Cardiac muscle cell (in vitro differentiated cells and primary cell): ENCODE measurements at regions not wholly inside any gene's neighbourhood (a gene's known extent, or its start where the extent isn't known, plus 50 kb on each side); places are given as distances from the start of the nearest gene placed in this dataset.
A peak's percentile ranks its signal among the peaks of the same experiment; 100 is the strongest.

Experiments
- DNase-seq, 2 donors: peaks; one replicate each; pipeline versions ENCODE4 v3.0.0 to v3.0.0-alpha.2; 2010 to 2017; ENCODE audit warnings: low read depth in 1 of 2, low spot score in 1 of 2
- H3K27ac ChIP-seq: fragments of 200-600 bp; sonication (generic); 2 replicates; pipeline ENCODE4 v1.5.1; 2016
- H3K27me3 ChIP-seq: fragments of 200-600 bp; sonication (generic); 2 replicates; pipeline ENCODE4 v1.6.0; 2016; ENCODE audit warnings: control low read depth
- H3K36me3 ChIP-seq: fragments of 200-600 bp; sonication (generic); 2 replicates; pipeline ENCODE4 v1.5.1; 2016; ENCODE audit warnings: control low read depth
- H3K4me1 ChIP-seq: fragments of 200-600 bp; sonication (generic); 2 replicates; pipeline ENCODE4 v1.8.1; 2017; ENCODE audit warnings: low read depth, mild to moderate bottlenecking, mixed run types
- H3K4me3 ChIP-seq: fragments of 200-600 bp; sonication (generic); 2 replicates; pipeline ENCODE4 v1.5.1; 2016; ENCODE audit warnings: mild to moderate bottlenecking
- H3K9me3 ChIP-seq: fragments of 200-600 bp; sonication (generic); 2 replicates; pipeline ENCODE4 v1.5.1; 2017; ENCODE audit warnings: low read depth, mild to moderate bottlenecking, control low read depth
- CTCF ChIP-seq: IDR thresholded peaks from 2 replicates; pipeline ENCODE4 v1.5.1; 2012; ENCODE audit warnings: low read depth, mild to moderate bottlenecking, low read length

- Histone ChIP-seq H3K27me3 (no peaks in the 10 kb centered on the region), H3K4me1 (no peaks in the 10 kb centered on the region), H3K4me3 (no peak overlapping the region), H3K27ac (no peak overlapping the region), H3K36me3 (no peaks in the 10 kb centered on the region), H3K9me3 (no peaks in the 10 kb centered on the region)
- DNase-seq: no peak
- no peak for TF ChIP-seq CTCF
These were observed 50.2 kb upstream of the CPNE4 start for GRCh38 chr3:132084982-132085381.

GRCh38 chr3:132087356-132087755 is 52.5 kb upstream of the CPNE4 start:
- DNase-seq: no peak
- Histone ChIP-seq H3K36me3 (no peaks in the 10 kb centered on the region), H3K27me3 (no peaks in the 10 kb centered on the region), H3K27ac (no peak overlapping the region), H3K4me1 (peaks cover 5% of the 10 kb centered on the region), H3K9me3 (no peaks in the 10 kb centered on the region), H3K4me3 (no peak overlapping the region)
- no peak for TF ChIP-seq CTCF

- no peak for TF ChIP-seq CTCF
- no peak overlapping the region for H3K4me3 ChIP-seq
- no peaks in the 10 kb centered on the region for H3K36me3 ChIP-seq
- H3K27me3 ChIP-seq: no peaks in the 10 kb centered on the region
- H3K4me1 ChIP-seq: peaks cover 14% of the 10 kb centered on the region
- DNase-seq: no peak
- H3K9me3 ChIP-seq: no peaks in the 10 kb centered on the region
- no peak overlapping the region for H3K27ac ChIP-seq
These were observed 53.5 kb upstream of the CPNE4 start for GRCh38 chr3:132088291-132088690.

- peak in 1 of 2 donors; percentile 30 for DNase-seq
- no peak overlapping the region for H3K27ac ChIP-seq
- no peak overlapping the region for H3K4me3 ChIP-seq
- H3K4me1 ChIP-seq: peaks cover 22% of the 10 kb centered on the region
- H3K27me3 ChIP-seq: no peaks in the 10 kb centered on the region
- H3K36me3 ChIP-seq: no peaks in the 10 kb centered on the region
- H3K9me3 ChIP-seq: no peaks in the 10 kb centered on the region
- no peak for TF ChIP-seq CTCF
These were observed 56.1 kb upstream of the CPNE4 start for GRCh38 chr3:132090921-132091320.

- no peak for DNase-seq
- H3K9me3 ChIP-seq: no peaks in the 10 kb centered on the region
- H3K4me1 ChIP-seq: no peaks in the 10 kb centered on the region
- H3K36me3 ChIP-seq: no peaks in the 10 kb centered on the region
- H3K4me3 ChIP-seq: no peak overlapping the region
- H3K27ac ChIP-seq: no peak overlapping the region
- H3K27me3 ChIP-seq: no peaks in the 10 kb centered on the region
- no peak for TF ChIP-seq CTCF
These were observed 81.8 kb upstream of the CPNE4 start for GRCh38 chr3:132116601-132117000.

- no peaks in the 10 kb centered on the region for H3K27me3 ChIP-seq
- H3K9me3 ChIP-seq: no peaks in the 10 kb centered on the region
- H3K27ac ChIP-seq: no peak overlapping the region
- no peak overlapping the region for H3K4me3 ChIP-seq
- DNase-seq: no peak
- H3K36me3 ChIP-seq: no peaks in the 10 kb centered on the region
- H3K4me1 ChIP-seq: no peaks in the 10 kb centered on the region
- TF ChIP-seq CTCF: no peak
These were observed 82.8 kb upstream of the CPNE4 start for GRCh38 chr3:132117642-132118041.
